RWPE2 (cell line): ENCODE measurements at regions not wholly inside any gene's neighbourhood (a gene's known extent, or its start where the extent isn't known, plus 50 kb on each side); places are given as distances from the start of the nearest gene placed in this dataset.

Experiments used
- ATAC-seq: fragments of 200-7000 bp; cut with Tn5 transposase; 3 replicates; pipeline ENCODE4 v1.9.1; 2021; ENCODE audit warnings: low read depth
- DNase-seq: peaks from one replicate; pipeline ENCODE4 v3.0.0-alpha.2; 2020; ENCODE audit warnings: low spot score
- H3K27ac ChIP-seq: fragments of 450-650 bp; 2 replicates; pipeline ENCODE4 v1.5.1; 2017; ENCODE audit warnings: mild to moderate bottlenecking; ENCODE audit not compliant: poor library complexity, severe bottlenecking
- H3K27me3 ChIP-seq: fragments of 250-450 bp; sonication (Bioruptor Pico); 2 replicates; pipeline ENCODE4 v1.5.1; 2021; ENCODE audit warnings: mild to moderate bottlenecking, moderate library complexity; ENCODE audit not compliant: insufficient read depth, poor library complexity, severe bottlenecking
- H3K36me3 ChIP-seq: fragments of 250-450 bp; sonication (Bioruptor Pico); 2 replicates; pipeline ENCODE4 v1.5.1; 2020; ENCODE audit warnings: low read depth, mild to moderate bottlenecking, moderate library complexity
- H3K4me1 ChIP-seq: fragments of 250-450 bp; sonication (Bioruptor Pico); 2 replicates; pipeline ENCODE4 v1.5.1; 2021; ENCODE audit warnings: mild to moderate bottlenecking, moderate library complexity; ENCODE audit not compliant: insufficient read depth, poor library complexity, severe bottlenecking
- H3K4me3 ChIP-seq: fragments of 250-450 bp; sonication (Bioruptor Pico); 2 replicates; pipeline ENCODE4 v1.5.1; 2021; ENCODE audit warnings: mild to moderate bottlenecking, moderate library complexity; ENCODE audit not compliant: severe bottlenecking
- H3K9me3 ChIP-seq: fragments of 250-450 bp; sonication (Bioruptor Pico); 2 replicates; pipeline ENCODE4 v1.5.1; 2021; ENCODE audit warnings: mild to moderate bottlenecking, moderate library complexity; ENCODE audit not compliant: severe bottlenecking
- TF ChIP-seq, protein P1 (sequence below): fragments of 450-650 bp; IDR thresholded peaks from one replicate; pipeline ENCODE4 v1.5.1; 2017; ENCODE audit warnings: mild to moderate bottlenecking, moderate library complexity; ENCODE audit not compliant: poor library complexity, severe bottlenecking

DNA sequence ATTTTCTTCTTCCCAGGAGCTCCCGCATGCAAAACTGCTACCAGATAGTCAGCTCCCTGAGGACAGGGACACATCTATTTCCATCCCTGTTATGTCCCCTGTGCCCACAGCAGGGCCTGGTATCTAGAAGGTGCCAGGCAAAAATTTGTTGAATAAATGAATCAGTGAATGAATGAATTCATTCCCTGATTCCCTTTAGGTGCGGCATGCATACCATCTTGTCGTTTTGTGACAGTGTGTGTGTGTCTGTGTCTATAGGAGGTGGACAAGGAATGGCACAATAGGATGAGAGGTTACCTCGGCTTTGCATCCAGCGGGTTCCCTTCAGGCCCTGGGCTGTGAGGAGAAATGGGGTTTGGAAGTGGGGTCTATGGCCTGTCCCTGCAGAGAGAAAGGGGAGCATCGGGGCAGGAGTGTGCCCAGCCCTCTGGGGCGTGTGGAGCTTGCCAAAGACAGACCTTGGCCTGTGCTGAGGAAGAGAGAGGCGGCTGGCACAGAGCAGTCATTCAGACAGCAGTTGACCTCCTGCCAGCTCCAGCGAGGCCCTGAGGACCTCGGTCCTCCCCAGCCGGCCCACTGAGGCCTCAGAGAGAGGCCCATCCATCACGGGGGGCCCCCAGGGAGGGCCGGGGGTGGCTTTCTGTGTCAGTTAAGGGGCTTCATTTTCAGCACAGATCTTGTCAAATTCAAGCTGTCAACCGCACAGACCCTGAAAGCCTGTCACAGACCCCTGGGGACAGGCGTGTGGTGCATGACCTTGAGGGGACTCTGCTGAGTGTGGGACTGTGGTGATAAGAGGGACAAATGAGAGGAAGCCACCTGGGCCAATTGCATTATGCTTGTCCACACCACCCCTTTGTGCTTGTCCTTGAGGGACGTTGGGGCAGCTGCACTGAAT lies 125.9 kb upstream of the CXCR4 start:
- DNase-seq (no peak), ATAC-seq (no peak; the same call in 2 of the 3 replicates)
- Histone ChIP-seq H3K27ac (no peak overlapping the region), H3K4me1 (peaks cover 2% of the 10 kb centered on the region), H3K27me3 (no peaks in the 10 kb centered on the region), H3K4me3 (no peak overlapping the region), H3K36me3 (no peaks in the 10 kb centered on the region), H3K9me3 (no peaks in the 10 kb centered on the region)
- TF ChIP-seq, protein P1, sequence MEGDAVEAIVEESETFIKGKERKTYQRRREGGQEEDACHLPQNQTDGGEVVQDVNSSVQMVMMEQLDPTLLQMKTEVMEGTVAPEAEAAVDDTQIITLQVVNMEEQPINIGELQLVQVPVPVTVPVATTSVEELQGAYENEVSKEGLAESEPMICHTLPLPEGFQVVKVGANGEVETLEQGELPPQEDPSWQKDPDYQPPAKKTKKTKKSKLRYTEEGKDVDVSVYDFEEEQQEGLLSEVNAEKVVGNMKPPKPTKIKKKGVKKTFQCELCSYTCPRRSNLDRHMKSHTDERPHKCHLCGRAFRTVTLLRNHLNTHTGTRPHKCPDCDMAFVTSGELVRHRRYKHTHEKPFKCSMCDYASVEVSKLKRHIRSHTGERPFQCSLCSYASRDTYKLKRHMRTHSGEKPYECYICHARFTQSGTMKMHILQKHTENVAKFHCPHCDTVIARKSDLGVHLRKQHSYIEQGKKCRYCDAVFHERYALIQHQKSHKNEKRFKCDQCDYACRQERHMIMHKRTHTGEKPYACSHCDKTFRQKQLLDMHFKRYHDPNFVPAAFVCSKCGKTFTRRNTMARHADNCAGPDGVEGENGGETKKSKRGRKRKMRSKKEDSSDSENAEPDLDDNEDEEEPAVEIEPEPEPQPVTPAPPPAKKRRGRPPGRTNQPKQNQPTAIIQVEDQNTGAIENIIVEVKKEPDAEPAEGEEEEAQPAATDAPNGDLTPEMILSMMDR: no peak

DNA sequence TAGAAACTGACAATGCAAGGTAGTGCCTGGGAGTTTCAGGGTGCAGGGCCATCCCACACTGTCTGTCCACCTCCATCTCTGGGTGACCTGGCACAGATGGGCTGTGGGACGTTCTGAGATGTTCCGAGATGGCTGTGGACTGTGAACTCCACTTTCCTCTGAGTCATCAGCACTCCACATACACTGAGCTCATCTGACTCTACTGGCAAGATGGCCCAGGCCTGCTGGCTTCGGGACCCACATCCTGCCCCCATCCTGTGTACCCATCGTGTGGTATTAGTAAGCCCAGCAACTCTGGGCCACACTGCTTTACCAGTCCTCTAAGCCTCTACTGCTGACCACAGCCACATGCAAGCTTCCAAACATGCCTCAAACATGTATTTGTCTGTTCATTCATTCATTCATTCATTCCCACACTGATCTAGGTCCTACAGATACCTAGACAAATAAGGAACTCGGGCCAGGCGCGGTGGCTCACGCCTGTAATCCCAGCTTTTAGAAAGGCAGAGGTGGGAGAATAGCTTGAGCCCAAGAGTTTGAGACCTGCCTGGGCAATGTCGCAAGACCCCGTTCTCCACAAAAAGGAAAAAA lies 124.8 kb upstream of the CXCR4 start:
- ATAC-seq (no peak), DNase-seq (no peak)
- Histone ChIP-seq H3K4me1 (peaks cover 6% of the 10 kb centered on the region), H3K4me3 (no peak overlapping the region), H3K27ac (no peak overlapping the region), H3K9me3 (no peaks in the 10 kb centered on the region), H3K27me3 (no peaks in the 10 kb centered on the region), H3K36me3 (no peaks in the 10 kb centered on the region)
- TF ChIP-seq, protein P1: no peak

DNA sequence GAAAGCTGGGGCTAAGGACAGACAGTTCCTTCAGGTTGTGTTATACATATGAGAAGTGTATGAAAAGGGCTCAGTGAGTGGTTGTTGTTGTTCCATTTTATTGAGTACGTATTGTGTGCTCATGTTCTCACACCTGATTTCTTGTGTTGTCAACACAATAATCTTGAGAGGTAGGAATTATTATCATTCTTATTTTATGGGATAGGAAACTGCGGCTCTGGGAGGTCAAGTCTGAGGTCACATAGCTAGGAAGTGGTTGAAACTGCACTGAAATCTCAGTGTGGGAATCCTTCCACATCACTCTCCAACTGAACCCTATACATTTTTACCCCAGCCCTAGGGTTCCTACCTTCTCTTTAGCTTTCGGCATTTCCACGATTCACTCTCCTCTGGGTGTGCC lies 124.2 kb upstream of the CXCR4 start:
- Histone ChIP-seq H3K4me3 (no peak overlapping the region), H3K4me1 (peaks cover 6% of the 10 kb centered on the region), H3K9me3 (no peaks in the 10 kb centered on the region), H3K36me3 (no peaks in the 10 kb centered on the region), H3K27ac (no peak overlapping the region), H3K27me3 (no peaks in the 10 kb centered on the region)
- TF ChIP-seq, protein P1: no peak
- no peak for ATAC-seq
- no peak for DNase-seq

DNA sequence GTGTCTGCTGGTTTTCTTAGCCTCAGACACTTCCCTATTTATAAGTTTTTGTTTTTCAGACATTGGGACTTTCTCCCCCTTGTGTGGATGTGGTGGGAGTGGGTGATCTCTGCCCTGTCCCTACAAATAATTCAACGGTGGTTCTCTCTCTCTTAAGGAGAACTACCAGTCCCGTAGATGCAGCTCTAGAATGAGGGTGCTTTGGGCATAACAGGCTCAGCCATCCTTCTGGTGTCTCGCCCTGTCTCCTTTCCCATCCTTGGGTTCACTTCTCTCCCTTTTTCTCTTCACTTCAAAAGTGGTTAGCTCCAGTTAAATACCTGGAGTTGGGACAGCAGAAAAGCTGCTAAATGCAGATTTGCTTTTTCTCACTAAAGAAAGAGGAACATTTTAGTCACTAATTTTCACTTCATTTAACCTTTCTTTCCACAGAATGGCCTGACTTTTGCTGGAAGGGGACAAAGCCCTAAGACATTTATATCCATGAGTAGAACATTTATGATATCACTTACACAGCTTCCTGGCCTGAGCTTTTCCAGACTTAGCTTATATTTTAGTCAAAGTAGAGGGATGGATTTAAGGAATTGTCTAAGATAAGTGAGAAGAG lies 121.2 kb upstream of the CXCR4 start:
- no peak for DNase-seq
- no peak overlapping the region for H3K4me3 ChIP-seq
- ATAC-seq: no peak
- TF ChIP-seq, protein P1: no peak
- peak overlapping the region; percentile 54 for H3K27ac ChIP-seq
- no peaks in the 10 kb centered on the region for H3K9me3 ChIP-seq
- H3K4me1 ChIP-seq: peaks cover 11% of the 10 kb centered on the region
- no peaks in the 10 kb centered on the region for H3K36me3 ChIP-seq
- no peaks in the 10 kb centered on the region for H3K27me3 ChIP-seq
